ENCODE measurements at regions not wholly inside any gene's neighbourhood (a gene's known extent, or its start where the extent isn't known, plus 50 kb on each side); places are given as distances from the start of the nearest gene placed in this dataset.

- Mint-ChIP-seq H3K4me3 (no peak overlapping the region), H3K27me3 (ENCODE audit: low read depth in 3 of 3) (peaks cover 0 to 5% (median 2%) of the 10 kb centered on the region in 3 donors), H3K36me3 (no peaks in the 10 kb centered on the region), H3K4me1 (peaks cover 4% of the 10 kb centered on the region), H3K27ac (no peak overlapping the region), H3K9me3 (peaks cover 0 to 2% (median 0%) of the 10 kb centered on the region in 7 donors)
- Histone ChIP-seq H3K27ac (ENCODE audit: low read depth in 1 of 2, low read length in 2 of 2) (no peak overlapping the region), H3K27me3 (ENCODE audit: control insufficient read depth in 2 of 2, insufficient read depth in 2 of 2, low read length in 2 of 2) (no peaks in the 10 kb centered on the region), H3K9me3 (replicated peaks in 1 of 2; ENCODE audit: control insufficient read depth in 1 of 2, insufficient read depth in 1 of 2, low read length in 2 of 2) (no peaks in the 10 kb centered on the region), H3K79me2 (ENCODE audit: insufficient read depth, low read length) (no peaks in the 10 kb centered on the region), H2AFZ (ENCODE audit: insufficient read depth, low read depth, low read length, poor library complexity, severe bottlenecking) (no peak overlapping the region), H3K4me2 (replicated peaks; ENCODE audit: extremely low read depth, low read length, poor library complexity, severe bottlenecking) (no peak overlapping the region), H3K4me3 (replicated peaks in 1 of 3; ENCODE audit: low read depth in 2 of 3, low read length in 3 of 3) (no peak overlapping the region), H3K36me3 (replicated peaks in 1 of 2; ENCODE audit: control insufficient read depth in 1 of 2, insufficient read depth in 2 of 2, low read length in 2 of 2) (no peaks in the 10 kb centered on the region), H3K4me1 (ENCODE audit: control insufficient read depth in 1 of 2, insufficient read depth in 2 of 2, low read length in 2 of 2) (no peaks in the 10 kb centered on the region), H4K20me1 (ENCODE audit: insufficient read depth, low read length) (no peaks in the 10 kb centered on the region), H3K9ac (ENCODE audit: insufficient read depth, low read length, poor library complexity, severe bottlenecking) (no peak overlapping the region)
- intact Hi-C loops (cut with micrococcal nuclease): no loop called here
- 88% methylated on average over 1 of the region's 1 CpG for WGBS (ENCODE audit: insufficient coverage)
- no peak for DNase-seq
- TF ChIP-seq, protein P1, sequence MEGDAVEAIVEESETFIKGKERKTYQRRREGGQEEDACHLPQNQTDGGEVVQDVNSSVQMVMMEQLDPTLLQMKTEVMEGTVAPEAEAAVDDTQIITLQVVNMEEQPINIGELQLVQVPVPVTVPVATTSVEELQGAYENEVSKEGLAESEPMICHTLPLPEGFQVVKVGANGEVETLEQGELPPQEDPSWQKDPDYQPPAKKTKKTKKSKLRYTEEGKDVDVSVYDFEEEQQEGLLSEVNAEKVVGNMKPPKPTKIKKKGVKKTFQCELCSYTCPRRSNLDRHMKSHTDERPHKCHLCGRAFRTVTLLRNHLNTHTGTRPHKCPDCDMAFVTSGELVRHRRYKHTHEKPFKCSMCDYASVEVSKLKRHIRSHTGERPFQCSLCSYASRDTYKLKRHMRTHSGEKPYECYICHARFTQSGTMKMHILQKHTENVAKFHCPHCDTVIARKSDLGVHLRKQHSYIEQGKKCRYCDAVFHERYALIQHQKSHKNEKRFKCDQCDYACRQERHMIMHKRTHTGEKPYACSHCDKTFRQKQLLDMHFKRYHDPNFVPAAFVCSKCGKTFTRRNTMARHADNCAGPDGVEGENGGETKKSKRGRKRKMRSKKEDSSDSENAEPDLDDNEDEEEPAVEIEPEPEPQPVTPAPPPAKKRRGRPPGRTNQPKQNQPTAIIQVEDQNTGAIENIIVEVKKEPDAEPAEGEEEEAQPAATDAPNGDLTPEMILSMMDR (IDR thresholded peaks at IDR 0.05): no peak
Observed at GRCh38 chr4:138828926-138829325, 186.7 kb upstream of the NOCT start.

GRCh38 chr4:138826754-138827153, 188.8 kb upstream of the NOCT start:
- Mint-ChIP-seq H3K9me3 (peaks cover 0 to 2% (median 0%) of the 10 kb centered on the region in 7 donors), H3K27ac (no peak overlapping the region), H3K36me3 (no peaks in the 10 kb centered on the region), H3K27me3 (ENCODE audit: low read depth in 3 of 3) (peaks cover 2 to 7% (median 5%) of the 10 kb centered on the region in 3 donors), H3K4me3 (no peak overlapping the region), H3K4me1 (no peaks in the 10 kb centered on the region)
- TF ChIP-seq, protein P1 (IDR thresholded peaks at IDR 0.05): no peak
- intact Hi-C loops (cut with micrococcal nuclease): no loop called here
- H3K27me3 ChIP-seq (ENCODE audit: control insufficient read depth in 2 of 2, insufficient read depth in 2 of 2, low read length in 2 of 2): no peaks in the 10 kb centered on the region
- no peaks in the 10 kb centered on the region for H3K36me3 ChIP-seq (replicated peaks in 1 of 2; ENCODE audit: control insufficient read depth in 1 of 2, insufficient read depth in 2 of 2, low read length in 2 of 2)
- H2AFZ ChIP-seq (ENCODE audit: insufficient read depth, low read depth, low read length, poor library complexity, severe bottlenecking): no peak overlapping the region
- H3K79me2 ChIP-seq (ENCODE audit: insufficient read depth, low read length): no peaks in the 10 kb centered on the region
- no peak overlapping the region for H3K4me3 ChIP-seq (replicated peaks in 1 of 3; ENCODE audit: low read depth in 2 of 3, low read length in 3 of 3)
- no peak for DNase-seq
- H4K20me1 ChIP-seq (ENCODE audit: insufficient read depth, low read length): no peaks in the 10 kb centered on the region
- no peak overlapping the region for H3K4me2 ChIP-seq (replicated peaks; ENCODE audit: extremely low read depth, low read length, poor library complexity, severe bottlenecking)
- H3K9ac ChIP-seq (ENCODE audit: insufficient read depth, low read length, poor library complexity, severe bottlenecking): no peak overlapping the region
- no peaks in the 10 kb centered on the region for H3K4me1 ChIP-seq (ENCODE audit: control insufficient read depth in 1 of 2, insufficient read depth in 2 of 2, low read length in 2 of 2)
- no peak overlapping the region for H3K27ac ChIP-seq (ENCODE audit: low read depth in 1 of 2, low read length in 2 of 2)
- no CpG with 5 or more reads among the region's 2 CpGs for WGBS (ENCODE audit: insufficient coverage)
- H3K9me3 ChIP-seq (replicated peaks in 1 of 2; ENCODE audit: control insufficient read depth in 1 of 2, insufficient read depth in 1 of 2, low read length in 2 of 2): no peaks in the 10 kb centered on the region

All from CD14-positive monocyte (primary cell).